ENCODE measurements at regions not wholly inside any gene's neighbourhood (a gene's known extent, or its start where the extent isn't known, plus 50 kb on each side); places are given as distances from the start of the nearest gene placed in this dataset.

DNA sequence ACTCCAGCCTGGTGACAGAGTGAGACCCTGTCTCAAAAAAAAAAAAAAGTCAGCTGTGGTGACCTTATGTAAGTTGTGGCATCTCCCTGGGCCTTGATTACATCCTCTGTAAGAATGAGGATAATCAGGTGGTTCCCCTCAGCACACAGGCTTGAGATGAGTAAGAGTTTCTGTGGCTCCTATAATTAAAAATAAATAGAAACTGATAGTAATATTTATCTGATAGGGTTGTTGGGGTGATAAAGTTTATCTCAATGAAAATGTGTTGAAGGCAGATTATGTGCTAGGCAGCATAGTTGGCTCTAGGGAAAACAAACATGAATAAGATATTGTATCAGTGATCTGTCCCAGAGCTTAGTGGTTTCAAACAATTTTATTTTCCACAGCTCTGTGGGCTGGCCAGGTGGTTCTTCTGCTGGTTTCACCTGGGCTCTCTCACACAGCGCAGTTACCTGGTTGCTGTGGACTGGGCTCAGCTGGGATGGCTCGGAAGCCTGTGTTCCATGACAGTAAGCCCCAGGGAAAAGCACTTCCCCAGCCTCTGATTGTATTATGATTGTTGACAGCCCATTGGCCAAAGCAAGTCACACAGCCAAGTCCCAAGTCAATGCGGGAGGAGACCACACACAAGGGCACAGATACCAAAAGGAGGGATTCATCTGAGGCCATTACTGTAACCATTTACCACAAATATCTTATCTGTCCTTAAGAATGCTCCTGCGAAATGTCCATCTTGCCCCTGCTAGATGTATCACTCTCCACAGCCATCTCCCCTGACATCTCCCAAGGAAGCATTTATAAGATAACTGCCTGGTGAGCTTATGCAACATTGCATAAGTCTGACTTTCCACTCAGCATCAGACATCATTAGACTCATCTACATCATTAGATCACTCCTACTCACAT, 151.7 kb downstream of the NUAK1 start:
- intact Hi-C loops (cut with DNase I): no loop called here
- DNase-seq: no peak
- Histone ChIP-seq H3K4me3 (no peak overlapping the region), H3K36me3 (no peaks in the 10 kb centered on the region), H3K4me1 (peaks cover 7% of the 10 kb centered on the region), H3K27me3 (no peaks in the 10 kb centered on the region), H3K9me3 (no peaks in the 10 kb centered on the region), H3K27ac (no peak overlapping the region)
- no peak for ATAC-seq
- TF ChIP-seq, protein P1, sequence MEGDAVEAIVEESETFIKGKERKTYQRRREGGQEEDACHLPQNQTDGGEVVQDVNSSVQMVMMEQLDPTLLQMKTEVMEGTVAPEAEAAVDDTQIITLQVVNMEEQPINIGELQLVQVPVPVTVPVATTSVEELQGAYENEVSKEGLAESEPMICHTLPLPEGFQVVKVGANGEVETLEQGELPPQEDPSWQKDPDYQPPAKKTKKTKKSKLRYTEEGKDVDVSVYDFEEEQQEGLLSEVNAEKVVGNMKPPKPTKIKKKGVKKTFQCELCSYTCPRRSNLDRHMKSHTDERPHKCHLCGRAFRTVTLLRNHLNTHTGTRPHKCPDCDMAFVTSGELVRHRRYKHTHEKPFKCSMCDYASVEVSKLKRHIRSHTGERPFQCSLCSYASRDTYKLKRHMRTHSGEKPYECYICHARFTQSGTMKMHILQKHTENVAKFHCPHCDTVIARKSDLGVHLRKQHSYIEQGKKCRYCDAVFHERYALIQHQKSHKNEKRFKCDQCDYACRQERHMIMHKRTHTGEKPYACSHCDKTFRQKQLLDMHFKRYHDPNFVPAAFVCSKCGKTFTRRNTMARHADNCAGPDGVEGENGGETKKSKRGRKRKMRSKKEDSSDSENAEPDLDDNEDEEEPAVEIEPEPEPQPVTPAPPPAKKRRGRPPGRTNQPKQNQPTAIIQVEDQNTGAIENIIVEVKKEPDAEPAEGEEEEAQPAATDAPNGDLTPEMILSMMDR (IDR thresholded peaks at IDR 0.05): no peak

- ATAC-seq (no peak), DNase-seq (no peak)
- no peaks in the 10 kb centered on the region for H3K36me3 ChIP-seq
- H3K4me3 ChIP-seq: no peak overlapping the region
- H3K4me1 ChIP-seq: peaks cover under 1% of the 10 kb centered on the region
- TF ChIP-seq, protein P1 (IDR thresholded peaks at IDR 0.05): no peak
- intact Hi-C loops (cut with DNase I): no loop called here
- no peaks in the 10 kb centered on the region for H3K27me3 ChIP-seq
- no peak overlapping the region for H3K27ac ChIP-seq
- H3K9me3 ChIP-seq: no peaks in the 10 kb centered on the region
Measured at GRCh38 chr12:105987685-105988035, 151.1 kb downstream of the NUAK1 start.

DNA sequence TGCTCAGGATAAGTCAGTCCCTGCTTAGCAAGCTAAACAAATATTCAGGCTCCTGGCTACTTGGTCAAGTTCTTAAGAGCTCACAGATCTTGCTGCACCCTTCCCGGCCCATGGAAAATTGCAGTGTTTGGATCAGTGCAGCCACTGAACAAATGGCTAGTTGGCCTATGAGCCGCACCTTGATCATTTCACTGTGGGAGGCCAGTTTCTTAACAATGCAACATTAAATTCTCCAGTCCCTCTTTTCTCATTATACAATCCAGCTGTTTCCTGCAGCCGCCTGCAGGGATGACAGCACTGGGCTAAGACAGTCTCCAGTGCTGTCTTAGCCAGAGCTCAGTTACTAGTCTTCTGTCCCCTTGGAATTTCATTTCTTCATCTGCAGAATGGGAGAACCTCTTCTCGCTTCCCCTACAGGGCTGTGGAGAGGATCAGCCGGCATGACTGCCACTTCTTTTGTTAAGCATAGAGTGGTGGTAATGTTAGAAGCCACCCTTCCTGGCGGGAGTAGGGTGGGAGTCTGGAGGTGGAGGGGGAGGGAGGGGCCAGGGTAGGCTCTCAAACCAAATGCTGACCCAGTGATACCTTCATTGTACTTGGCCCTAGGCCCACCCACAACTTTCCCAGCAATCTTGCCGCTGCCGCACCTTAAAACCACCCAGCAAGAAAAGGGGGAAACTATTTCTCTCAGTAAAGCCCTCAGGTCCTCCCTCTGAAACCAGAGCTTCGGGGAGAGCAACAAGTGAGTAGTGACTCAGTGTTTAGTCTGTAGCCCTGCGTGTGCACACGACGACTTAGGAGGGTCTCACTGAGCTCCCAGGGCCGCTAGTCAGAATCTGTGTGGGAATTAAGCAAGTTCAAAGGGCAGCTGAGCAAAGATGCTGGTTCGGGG, 145.7 kb downstream of the NUAK1 start:
- Histone ChIP-seq H3K36me3 (no peaks in the 10 kb centered on the region), H3K4me3 (no peak overlapping the region), H3K27me3 (no peaks in the 10 kb centered on the region), H3K9me3 (no peaks in the 10 kb centered on the region), H3K27ac (no peak overlapping the region), H3K4me1 (no peaks in the 10 kb centered on the region)
- TF ChIP-seq, protein P1 (IDR thresholded peaks at IDR 0.05): no peak
- intact Hi-C loops (cut with DNase I): no loop called here
- no peak for ATAC-seq
- no peak for DNase-seq

- DNase-seq (no peak), ATAC-seq (no peak)
- H3K4me3 ChIP-seq: no peak overlapping the region
- TF ChIP-seq, protein P1 (IDR thresholded peaks at IDR 0.05): no peak
- intact Hi-C loops (cut with DNase I): no loop called here
- no peaks in the 10 kb centered on the region for H3K9me3 ChIP-seq
- no peaks in the 10 kb centered on the region for H3K36me3 ChIP-seq
- H3K4me1 ChIP-seq: no peaks in the 10 kb centered on the region
- H3K27ac ChIP-seq: no peak overlapping the region
- H3K27me3 ChIP-seq: no peaks in the 10 kb centered on the region
Measured at GRCh38 chr12:105993766-105994555, 144.8 kb downstream of the NUAK1 start.

- intact Hi-C loops (cut with DNase I): no loop called here
- H3K36me3 ChIP-seq: no peaks in the 10 kb centered on the region
- TF ChIP-seq, protein P1 (IDR thresholded peaks at IDR 0.05): no peak
- no peaks in the 10 kb centered on the region for H3K27me3 ChIP-seq
- H3K4me1 ChIP-seq: no peaks in the 10 kb centered on the region
- no peak overlapping the region for H3K4me3 ChIP-seq
- H3K27ac ChIP-seq: no peak overlapping the region
- DNase-seq (no peak), ATAC-seq (no peak)
- H3K9me3 ChIP-seq: no peaks in the 10 kb centered on the region
Measured at GRCh38 chr12:105995961-105996431, 142.8 kb downstream of the NUAK1 start.
